ENCODE measurements at regions not wholly inside any gene's neighbourhood (a gene's known extent, or its start where the extent isn't known, plus 50 kb on each side); places are given as distances from the start of the nearest gene placed in this dataset.

DNA sequence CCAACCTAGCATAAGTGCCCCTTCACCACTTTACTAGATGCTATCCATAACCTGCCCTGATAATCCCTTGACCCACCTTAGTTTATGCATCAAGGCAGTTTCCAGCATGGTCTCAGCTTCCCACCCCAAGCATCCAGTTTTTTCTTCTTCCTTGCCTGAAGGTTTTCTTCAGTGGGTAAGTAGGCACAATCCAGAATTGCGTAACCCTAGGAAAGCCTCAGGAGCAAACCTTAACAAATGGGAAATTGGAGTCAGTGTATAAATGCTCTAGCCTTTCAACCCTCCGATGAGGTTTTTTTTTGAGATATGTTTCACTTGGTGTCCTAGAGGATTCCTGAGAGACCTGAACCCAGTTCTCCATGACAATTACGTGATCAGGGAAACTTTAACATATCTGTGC lies 614.0 kb upstream of the BOD1L1 start:
- Histone ChIP-seq H3K36me3 (ENCODE audit: insufficient read depth, insufficient read length, low read length) (no peaks in the 10 kb centered on the region), H3K9ac (ENCODE audit: insufficient read length, low read depth) (no peak overlapping the region), H3K4me3 (ENCODE audit: insufficient read length, low read depth) (no peak overlapping the region), H3K4me1 (ENCODE audit: insufficient read depth, insufficient read length) (no peaks in the 10 kb centered on the region), H3K9me3 (ENCODE audit: insufficient read depth, low read length) (peaks cover 12% of the 10 kb centered on the region), H3K27me3 (ENCODE audit: insufficient read depth, insufficient read length) (no peaks in the 10 kb centered on the region)
- TF ChIP-seq YY1 (IDR thresholded peaks at IDR 0.05; ENCODE audit: insufficient read depth, insufficient read length) (no peak), SUZ12 (IDR thresholded peaks at IDR 0.05; ENCODE audit: extremely low read depth, insufficient read depth, insufficient read length) (no peak), ZNF274 (IDR thresholded peaks at IDR 0.05; ENCODE audit: low read depth, low read length) (no peak)
- no peak for DNase-seq (ENCODE audit: low read depth, low spot score)

DNA sequence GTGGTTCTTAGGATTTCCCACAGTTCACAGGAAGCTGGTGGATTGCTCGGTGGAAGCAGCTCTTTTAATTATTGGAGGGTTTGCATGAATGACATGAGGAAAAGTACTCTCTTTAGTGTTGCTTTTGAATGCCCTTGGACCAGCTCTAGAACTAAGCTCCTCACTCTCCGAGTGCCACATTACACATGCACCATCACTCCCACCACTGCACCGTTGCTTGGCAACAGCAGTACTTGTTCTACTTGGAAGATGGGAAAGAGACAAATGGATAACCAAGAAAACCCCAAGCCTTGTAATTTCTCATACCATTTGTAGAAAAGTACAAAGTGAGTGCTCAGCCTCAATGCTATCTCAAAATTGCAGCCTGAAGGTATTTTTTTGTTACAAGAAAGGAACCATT lies 620.2 kb upstream of the BOD1L1 start:
- Histone ChIP-seq H3K4me1 (ENCODE audit: insufficient read depth, insufficient read length) (no peaks in the 10 kb centered on the region), H3K9me3 (ENCODE audit: insufficient read depth, low read length) (peaks cover 3% of the 10 kb centered on the region), H3K9ac (ENCODE audit: insufficient read length, low read depth) (no peak overlapping the region), H3K27me3 (ENCODE audit: insufficient read depth, insufficient read length) (no peaks in the 10 kb centered on the region), H3K36me3 (ENCODE audit: insufficient read depth, insufficient read length, low read length) (no peaks in the 10 kb centered on the region), H3K4me3 (ENCODE audit: insufficient read length, low read depth) (no peak overlapping the region)
- TF ChIP-seq ZNF274 (IDR thresholded peaks at IDR 0.05; ENCODE audit: low read depth, low read length), result no peak
- no peak for TF ChIP-seq YY1 (IDR thresholded peaks at IDR 0.05; ENCODE audit: insufficient read depth, insufficient read length)
- no peak for TF ChIP-seq SUZ12 (IDR thresholded peaks at IDR 0.05; ENCODE audit: extremely low read depth, insufficient read depth, insufficient read length)
- no peak for DNase-seq (ENCODE audit: low read depth, low spot score)

DNA sequence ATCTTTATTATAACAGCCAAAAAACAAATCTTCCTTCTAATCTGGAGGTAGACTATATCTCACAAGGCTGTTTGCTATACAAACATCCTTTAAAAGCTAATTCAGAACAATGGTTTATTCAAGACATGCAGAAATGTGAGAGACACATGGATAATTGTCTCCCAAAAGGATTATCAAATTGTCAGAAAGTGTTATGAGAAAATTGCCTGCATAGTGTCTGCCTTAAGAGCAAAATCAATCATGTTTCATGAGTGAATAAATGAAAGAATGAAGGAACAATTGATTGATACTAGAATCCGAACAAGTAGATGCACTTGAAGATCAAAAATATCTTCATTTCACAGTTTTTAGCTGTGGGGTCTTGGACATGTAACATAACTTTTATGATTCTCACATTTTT lies 621.7 kb upstream of the BOD1L1 start:
- Histone ChIP-seq H3K9me3 (ENCODE audit: insufficient read depth, low read length) (peaks cover 8% of the 10 kb centered on the region), H3K27me3 (ENCODE audit: insufficient read depth, insufficient read length) (no peaks in the 10 kb centered on the region), H3K4me3 (ENCODE audit: insufficient read length, low read depth) (no peak overlapping the region), H3K36me3 (ENCODE audit: insufficient read depth, insufficient read length, low read length) (no peaks in the 10 kb centered on the region), H3K9ac (ENCODE audit: insufficient read length, low read depth) (no peak overlapping the region), H3K4me1 (ENCODE audit: insufficient read depth, insufficient read length) (no peaks in the 10 kb centered on the region)
- no peak for DNase-seq (ENCODE audit: low read depth, low spot score)
- TF ChIP-seq SUZ12 (IDR thresholded peaks at IDR 0.05; ENCODE audit: extremely low read depth, insufficient read depth, insufficient read length) (no peak), ZNF274 (IDR thresholded peaks at IDR 0.05; ENCODE audit: low read depth, low read length) (no peak), YY1 (IDR thresholded peaks at IDR 0.05; ENCODE audit: insufficient read depth, insufficient read length) (no peak)

DNA sequence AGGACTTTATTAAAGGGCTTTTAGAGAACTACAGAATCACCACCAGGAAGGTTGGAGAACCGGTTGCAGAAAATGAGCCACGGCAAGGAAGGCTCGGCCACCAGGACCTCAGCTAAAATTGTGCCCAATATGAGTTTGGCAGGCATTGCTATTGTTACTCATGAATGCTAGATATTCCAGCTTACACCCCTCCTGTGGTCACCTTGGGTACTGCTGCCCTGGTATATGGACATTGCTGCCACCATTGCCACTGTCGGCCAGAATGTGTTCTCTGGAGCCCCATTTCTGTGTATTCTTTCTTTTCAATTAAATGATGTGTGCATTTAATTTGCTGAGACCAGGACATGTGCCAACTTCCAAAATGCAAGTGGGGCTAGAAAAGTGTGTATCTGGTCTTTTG lies 626.7 kb upstream of the BOD1L1 start:
- Histone ChIP-seq H3K27me3 (ENCODE audit: insufficient read depth, insufficient read length) (no peaks in the 10 kb centered on the region), H3K4me1 (ENCODE audit: insufficient read depth, insufficient read length) (no peaks in the 10 kb centered on the region), H3K9me3 (ENCODE audit: insufficient read depth, low read length) (peaks cover 8% of the 10 kb centered on the region), H3K36me3 (ENCODE audit: insufficient read depth, insufficient read length, low read length) (no peaks in the 10 kb centered on the region), H3K9ac (ENCODE audit: insufficient read length, low read depth) (no peak overlapping the region), H3K4me3 (ENCODE audit: insufficient read length, low read depth) (no peak overlapping the region)
- TF ChIP-seq ZNF274 (IDR thresholded peaks at IDR 0.05; ENCODE audit: low read depth, low read length) (no peak), YY1 (IDR thresholded peaks at IDR 0.05; ENCODE audit: insufficient read depth, insufficient read length) (no peak), SUZ12 (IDR thresholded peaks at IDR 0.05; ENCODE audit: extremely low read depth, insufficient read depth, insufficient read length) (no peak)
- DNase-seq (ENCODE audit: low read depth, low spot score), result peak; percentile 8

DNA sequence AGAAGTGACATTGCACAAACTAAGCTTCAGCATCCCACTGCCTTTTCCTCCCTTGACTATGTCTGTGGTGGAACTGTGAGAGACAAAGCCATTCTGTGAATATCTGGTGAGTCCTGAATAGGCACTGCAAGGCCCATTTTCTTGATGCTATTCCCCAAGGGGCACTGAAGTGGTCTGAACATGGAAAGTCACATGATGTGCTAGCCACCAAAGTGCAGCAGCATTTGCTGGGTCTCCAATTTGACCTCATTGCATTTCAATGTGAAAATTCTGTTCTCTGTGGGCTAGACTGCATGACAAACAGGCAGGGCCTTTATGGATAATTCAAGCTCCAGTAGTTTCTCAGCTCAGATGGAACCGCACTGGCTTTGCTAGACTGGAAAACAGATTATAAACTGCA lies 627.4 kb upstream of the BOD1L1 start:
- Histone ChIP-seq H3K4me1 (ENCODE audit: insufficient read depth, insufficient read length) (no peaks in the 10 kb centered on the region), H3K4me3 (ENCODE audit: insufficient read length, low read depth) (no peak overlapping the region), H3K36me3 (ENCODE audit: insufficient read depth, insufficient read length, low read length) (no peaks in the 10 kb centered on the region), H3K9me3 (ENCODE audit: insufficient read depth, low read length) (peaks cover 8% of the 10 kb centered on the region), H3K9ac (ENCODE audit: insufficient read length, low read depth) (no peak overlapping the region), H3K27me3 (ENCODE audit: insufficient read depth, insufficient read length) (no peaks in the 10 kb centered on the region)
- DNase-seq (ENCODE audit: low read depth, low spot score), result no peak
- TF ChIP-seq ZNF274 (IDR thresholded peaks at IDR 0.05; ENCODE audit: low read depth, low read length), result no peak
- TF ChIP-seq YY1 (IDR thresholded peaks at IDR 0.05; ENCODE audit: insufficient read depth, insufficient read length), result no peak
- no peak for TF ChIP-seq SUZ12 (IDR thresholded peaks at IDR 0.05; ENCODE audit: extremely low read depth, insufficient read depth, insufficient read length)

DNA sequence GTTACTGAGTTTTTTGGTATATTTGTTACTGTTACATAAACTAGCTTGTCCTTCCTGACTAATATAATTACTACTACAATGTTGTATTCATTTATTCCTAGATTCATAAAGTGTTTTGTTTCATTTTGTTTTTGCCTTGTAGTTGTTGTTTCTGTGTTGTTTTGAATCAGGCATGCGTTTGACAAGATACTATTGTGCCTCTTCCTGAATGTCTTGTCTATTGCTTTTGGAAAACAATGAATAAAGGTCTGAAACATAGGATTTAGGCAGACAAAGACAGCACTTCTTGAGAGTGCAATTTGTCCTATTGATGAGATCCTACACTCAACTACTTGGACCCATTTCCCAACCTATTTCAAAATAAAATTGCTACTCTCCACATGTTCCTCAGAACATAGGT lies 630.4 kb upstream of the BOD1L1 start:
- TF ChIP-seq YY1 (IDR thresholded peaks at IDR 0.05; ENCODE audit: insufficient read depth, insufficient read length), result no peak
- TF ChIP-seq ZNF274 (IDR thresholded peaks at IDR 0.05; ENCODE audit: low read depth, low read length), result no peak
- TF ChIP-seq SUZ12 (IDR thresholded peaks at IDR 0.05; ENCODE audit: extremely low read depth, insufficient read depth, insufficient read length), result no peak
- Histone ChIP-seq H3K36me3 (ENCODE audit: insufficient read depth, insufficient read length, low read length) (no peaks in the 10 kb centered on the region), H3K4me1 (ENCODE audit: insufficient read depth, insufficient read length) (no peaks in the 10 kb centered on the region), H3K27me3 (ENCODE audit: insufficient read depth, insufficient read length) (no peaks in the 10 kb centered on the region), H3K9ac (ENCODE audit: insufficient read length, low read depth) (no peak overlapping the region), H3K4me3 (ENCODE audit: insufficient read length, low read depth) (no peak overlapping the region), H3K9me3 (ENCODE audit: insufficient read depth, low read length) (peaks cover 3% of the 10 kb centered on the region)
- DNase-seq (ENCODE audit: low read depth, low spot score), result no peak

DNA sequence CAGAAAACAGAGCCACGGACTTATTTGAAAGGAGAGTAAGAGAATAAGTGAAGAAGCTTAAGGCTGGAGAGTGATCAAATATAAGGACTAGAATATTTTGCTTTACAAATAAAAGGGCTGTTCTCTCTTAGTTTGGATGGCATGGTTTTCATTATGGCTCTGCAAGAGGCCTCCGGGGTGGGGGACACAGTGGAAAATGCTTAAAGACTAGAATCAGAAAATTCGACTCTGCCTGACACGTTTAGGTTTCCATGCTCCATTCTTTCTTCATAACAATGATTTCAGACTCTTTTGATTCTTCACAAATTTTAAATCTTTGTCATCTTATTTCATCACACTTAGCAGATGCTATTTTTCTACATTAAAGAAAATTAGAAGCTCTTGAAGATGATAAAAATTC lies 632.4 kb upstream of the BOD1L1 start:
- DNase-seq (ENCODE audit: low read depth, low spot score), result no peak
- Histone ChIP-seq H3K36me3 (ENCODE audit: insufficient read depth, insufficient read length, low read length) (no peaks in the 10 kb centered on the region), H3K4me1 (ENCODE audit: insufficient read depth, insufficient read length) (no peaks in the 10 kb centered on the region), H3K27me3 (ENCODE audit: insufficient read depth, insufficient read length) (no peaks in the 10 kb centered on the region), H3K4me3 (ENCODE audit: insufficient read length, low read depth) (no peak overlapping the region), H3K9ac (ENCODE audit: insufficient read length, low read depth) (no peak overlapping the region), H3K9me3 (ENCODE audit: insufficient read depth, low read length) (no peaks in the 10 kb centered on the region)
- TF ChIP-seq SUZ12 (IDR thresholded peaks at IDR 0.05; ENCODE audit: extremely low read depth, insufficient read depth, insufficient read length) (no peak), YY1 (IDR thresholded peaks at IDR 0.05; ENCODE audit: insufficient read depth, insufficient read length) (no peak), ZNF274 (IDR thresholded peaks at IDR 0.05; ENCODE audit: low read depth, low read length) (no peak)

DNA sequence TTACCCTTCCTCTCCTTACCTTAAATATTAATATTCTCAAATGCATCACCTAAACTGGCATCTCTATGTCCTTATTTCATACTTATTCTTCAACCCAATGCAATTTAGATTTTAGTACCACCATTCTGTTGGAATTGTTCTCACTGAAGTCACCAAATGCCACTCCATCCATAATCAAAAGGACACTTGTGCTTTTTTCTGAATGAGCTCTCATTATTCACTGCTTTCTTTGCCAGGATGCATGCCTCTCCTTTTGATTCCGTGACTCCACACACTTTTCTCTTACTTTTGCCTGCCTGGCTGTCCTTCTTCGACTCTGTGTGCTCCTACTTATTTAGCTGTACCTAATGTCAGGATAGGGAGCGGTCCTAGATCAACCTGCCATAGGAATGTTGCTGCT lies 633.1 kb upstream of the BOD1L1 start:
- Histone ChIP-seq H3K36me3 (ENCODE audit: insufficient read depth, insufficient read length, low read length) (no peaks in the 10 kb centered on the region), H3K9ac (ENCODE audit: insufficient read length, low read depth) (no peak overlapping the region), H3K27me3 (ENCODE audit: insufficient read depth, insufficient read length) (no peaks in the 10 kb centered on the region), H3K9me3 (ENCODE audit: insufficient read depth, low read length) (no peaks in the 10 kb centered on the region), H3K4me1 (ENCODE audit: insufficient read depth, insufficient read length) (no peaks in the 10 kb centered on the region), H3K4me3 (ENCODE audit: insufficient read length, low read depth) (no peak overlapping the region)
- no peak for DNase-seq (ENCODE audit: low read depth, low spot score)
- no peak for TF ChIP-seq SUZ12 (IDR thresholded peaks at IDR 0.05; ENCODE audit: extremely low read depth, insufficient read depth, insufficient read length)
- TF ChIP-seq ZNF274 (IDR thresholded peaks at IDR 0.05; ENCODE audit: low read depth, low read length), result no peak
- TF ChIP-seq YY1 (IDR thresholded peaks at IDR 0.05; ENCODE audit: insufficient read depth, insufficient read length), result no peak

All from NT2/D1 (cell line).